ENCODE measurements at regions not wholly inside any gene's neighbourhood (a gene's known extent, or its start where the extent isn't known, plus 50 kb on each side); places are given as distances from the start of the nearest gene placed in this dataset.

GRCh38 chr21:25396135-25396711, 211.1 kb downstream of the MRPL39 start:
- Histone ChIP-seq H3K79me2 (replicated peaks; ENCODE audit: insufficient read depth, low read length) (no peaks in the 10 kb centered on the region), H3F3A (ENCODE audit: insufficient read depth, low read length, poor library complexity, severe bottlenecking) (no peaks in the 10 kb centered on the region), H4K20me1 (ENCODE audit: insufficient read depth) (no peaks in the 10 kb centered on the region), H3K4me2 (ENCODE audit: low read length) (no peak overlapping the region), H3K9me3 (ENCODE audit: low read length) (no peaks in the 10 kb centered on the region), H3K36me3 (ENCODE audit: insufficient read depth, low read length) (no peaks in the 10 kb centered on the region), H3K27me3 (ENCODE audit: insufficient read depth, low read depth, low read length) (no peaks in the 10 kb centered on the region), H3K9me2 (ENCODE audit: insufficient read depth, low read length) (no peaks in the 10 kb centered on the region), H2AFZ (ENCODE audit: low read depth, low read length) (no peak overlapping the region), H3K9ac (ENCODE audit: low read length) (no peak overlapping the region), H3K4me3 (ENCODE audit: low read length) (no peak overlapping the region), H3K27ac (ENCODE audit: low read length) (no peak overlapping the region)
- TF ChIP-seq SMC3 (conservative IDR thresholded peaks at IDR 0.05; ENCODE audit: poor library complexity) (no peak), TAF1 (IDR thresholded peaks at IDR 0.05; ENCODE audit: low read depth) (no peak), RAD21 (conservative IDR thresholded peaks at IDR 0.05) (no peak), CTCF (IDR thresholded peaks at IDR 0.05; ENCODE audit: poor library complexity, severe bottlenecking) (no peak), EP300 (conservative IDR thresholded peaks at IDR 0.05; ENCODE audit: poor library complexity, severe bottlenecking) (no peak), POLR2AphosphoS5 (IDR thresholded peaks at IDR 0.05) (no peak), EZH2 (IDR thresholded peaks at IDR 0.05; ENCODE audit: borderline replicate concordance, insufficient read depth, low read length, poor library complexity, severe bottlenecking) (no peak)
- TF ChIP-seq, protein P1, sequence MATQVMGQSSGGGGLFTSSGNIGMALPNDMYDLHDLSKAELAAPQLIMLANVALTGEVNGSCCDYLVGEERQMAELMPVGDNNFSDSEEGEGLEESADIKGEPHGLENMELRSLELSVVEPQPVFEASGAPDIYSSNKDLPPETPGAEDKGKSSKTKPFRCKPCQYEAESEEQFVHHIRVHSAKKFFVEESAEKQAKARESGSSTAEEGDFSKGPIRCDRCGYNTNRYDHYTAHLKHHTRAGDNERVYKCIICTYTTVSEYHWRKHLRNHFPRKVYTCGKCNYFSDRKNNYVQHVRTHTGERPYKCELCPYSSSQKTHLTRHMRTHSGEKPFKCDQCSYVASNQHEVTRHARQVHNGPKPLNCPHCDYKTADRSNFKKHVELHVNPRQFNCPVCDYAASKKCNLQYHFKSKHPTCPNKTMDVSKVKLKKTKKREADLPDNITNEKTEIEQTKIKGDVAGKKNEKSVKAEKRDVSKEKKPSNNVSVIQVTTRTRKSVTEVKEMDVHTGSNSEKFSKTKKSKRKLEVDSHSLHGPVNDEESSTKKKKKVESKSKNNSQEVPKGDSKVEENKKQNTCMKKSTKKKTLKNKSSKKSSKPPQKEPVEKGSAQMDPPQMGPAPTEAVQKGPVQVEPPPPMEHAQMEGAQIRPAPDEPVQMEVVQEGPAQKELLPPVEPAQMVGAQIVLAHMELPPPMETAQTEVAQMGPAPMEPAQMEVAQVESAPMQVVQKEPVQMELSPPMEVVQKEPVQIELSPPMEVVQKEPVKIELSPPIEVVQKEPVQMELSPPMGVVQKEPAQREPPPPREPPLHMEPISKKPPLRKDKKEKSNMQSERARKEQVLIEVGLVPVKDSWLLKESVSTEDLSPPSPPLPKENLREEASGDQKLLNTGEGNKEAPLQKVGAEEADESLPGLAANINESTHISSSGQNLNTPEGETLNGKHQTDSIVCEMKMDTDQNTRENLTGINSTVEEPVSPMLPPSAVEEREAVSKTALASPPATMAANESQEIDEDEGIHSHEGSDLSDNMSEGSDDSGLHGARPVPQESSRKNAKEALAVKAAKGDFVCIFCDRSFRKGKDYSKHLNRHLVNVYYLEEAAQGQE (IDR thresholded peaks at IDR 0.05; ENCODE audit: borderline replicate concordance): no peak

GRCh38 chr21:25391777-25392176, 215.5 kb downstream of the MRPL39 start:
- Histone ChIP-seq H3K9me3 (ENCODE audit: low read length) (no peaks in the 10 kb centered on the region), H3K36me3 (ENCODE audit: insufficient read depth, low read length) (no peaks in the 10 kb centered on the region), H2AFZ (ENCODE audit: low read depth, low read length) (no peak overlapping the region), H3K27me3 (ENCODE audit: insufficient read depth, low read depth, low read length) (no peaks in the 10 kb centered on the region), H3K9me2 (ENCODE audit: insufficient read depth, low read length) (no peaks in the 10 kb centered on the region), H3K4me2 (ENCODE audit: low read length) (no peak overlapping the region), H4K20me1 (ENCODE audit: insufficient read depth) (no peaks in the 10 kb centered on the region), H3K4me3 (ENCODE audit: low read length) (no peak overlapping the region), H3F3A (ENCODE audit: insufficient read depth, low read length, poor library complexity, severe bottlenecking) (no peaks in the 10 kb centered on the region), H3K27ac (ENCODE audit: low read length) (no peak overlapping the region), H3K9ac (ENCODE audit: low read length) (no peak overlapping the region), H3K79me2 (replicated peaks; ENCODE audit: insufficient read depth, low read length) (no peaks in the 10 kb centered on the region)
- TF ChIP-seq MXI1 (conservative IDR thresholded peaks at IDR 0.05; ENCODE audit: poor library complexity, severe bottlenecking): no peak
- no peak for TF ChIP-seq RAD21 (conservative IDR thresholded peaks at IDR 0.05)
- no peak for TF ChIP-seq CTCF (IDR thresholded peaks at IDR 0.05; ENCODE audit: poor library complexity, severe bottlenecking)
- TF ChIP-seq POLR2AphosphoS5 (IDR thresholded peaks at IDR 0.05): no peak
- no peak for TF ChIP-seq EZH2 (IDR thresholded peaks at IDR 0.05; ENCODE audit: borderline replicate concordance, insufficient read depth, low read length, poor library complexity, severe bottlenecking)
- no peak for TF ChIP-seq EP300 (conservative IDR thresholded peaks at IDR 0.05; ENCODE audit: poor library complexity, severe bottlenecking)
- no peak for TF ChIP-seq SMC3 (conservative IDR thresholded peaks at IDR 0.05; ENCODE audit: poor library complexity)
- TF ChIP-seq, protein P1 (IDR thresholded peaks at IDR 0.05; ENCODE audit: borderline replicate concordance): no peak
- TF ChIP-seq TAF1 (IDR thresholded peaks at IDR 0.05; ENCODE audit: low read depth): no peak

Measured in neural cell (in vitro differentiated cells).